Mesothelial cell of epicardium (in vitro differentiated cells): ENCODE measurements at regions not wholly inside any gene's neighbourhood (a gene's known extent, or its start where the extent isn't known, plus 50 kb on each side); places are given as distances from the start of the nearest gene placed in this dataset.

Source experiments
- DNase-seq, 2 experiments: peaks; one replicate each; pipeline ENCODE4 v3.0.0; 2021; ENCODE audit warnings: low spot score in 2 of 2; ENCODE audit not compliant: unreplicated experiment in 2 of 2
- H3K27ac Mint-ChIP-seq: 2 replicates; pipeline ENCODE4 v1.8.0; 2021; ENCODE audit warnings: mixed read lengths
- H3K27me3 Mint-ChIP-seq: 2 replicates; pipeline ENCODE4 v1.8.0; 2021; ENCODE audit warnings: low read depth, mixed read lengths
- H3K36me3 Mint-ChIP-seq: 2 replicates; pipeline ENCODE4 v1.8.0; 2021; ENCODE audit warnings: mixed read lengths
- H3K4me1 Mint-ChIP-seq: 2 replicates; pipeline ENCODE4 v1.8.0; 2021; ENCODE audit warnings: mixed read lengths
- H3K4me3 Mint-ChIP-seq: 2 replicates; pipeline ENCODE4 v1.8.0; 2021; ENCODE audit warnings: mild to moderate bottlenecking, moderate library complexity, mixed read lengths
- H3K9me3 Mint-ChIP-seq: 2 replicates; pipeline ENCODE4 v1.8.0; 2021; ENCODE audit warnings: mixed read lengths
- TF ChIP-seq, protein P1 (sequence below): fragments of 200-600 bp; sonication (generic); IDR thresholded peaks from one replicate; pipeline ENCODE4 v1.5.0; 2021; ENCODE audit warnings: antibody characterized with exemption; ENCODE audit not compliant: unreplicated experiment

DNA sequence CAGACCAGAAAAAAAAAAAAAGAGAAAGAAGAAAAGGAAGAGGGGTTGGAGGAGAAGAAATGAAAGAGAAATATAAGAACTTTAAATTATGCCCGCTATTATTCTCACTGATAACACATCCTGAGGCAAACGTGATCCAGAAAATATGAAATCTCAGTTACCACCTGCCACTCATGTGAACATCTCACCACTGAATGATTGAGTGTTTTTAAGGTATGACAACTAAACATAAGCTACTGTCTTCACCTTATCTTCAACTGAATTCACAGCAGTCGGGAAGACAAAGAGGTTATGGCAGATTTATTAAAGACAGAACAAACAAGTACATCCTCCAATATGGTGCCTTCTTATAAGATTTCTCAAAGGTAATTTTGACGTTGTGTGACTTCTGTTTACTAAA lies 327.9 kb downstream of the TMEM161B start:
- Mint-ChIP-seq H3K9me3 (no peaks in the 10 kb centered on the region), H3K4me1 (peaks cover 4% of the 10 kb centered on the region), H3K36me3 (no peaks in the 10 kb centered on the region), H3K27ac (no peak overlapping the region), H3K27me3 (peaks cover 1% of the 10 kb centered on the region), H3K4me3 (no peak overlapping the region)
- TF ChIP-seq, protein P1, sequence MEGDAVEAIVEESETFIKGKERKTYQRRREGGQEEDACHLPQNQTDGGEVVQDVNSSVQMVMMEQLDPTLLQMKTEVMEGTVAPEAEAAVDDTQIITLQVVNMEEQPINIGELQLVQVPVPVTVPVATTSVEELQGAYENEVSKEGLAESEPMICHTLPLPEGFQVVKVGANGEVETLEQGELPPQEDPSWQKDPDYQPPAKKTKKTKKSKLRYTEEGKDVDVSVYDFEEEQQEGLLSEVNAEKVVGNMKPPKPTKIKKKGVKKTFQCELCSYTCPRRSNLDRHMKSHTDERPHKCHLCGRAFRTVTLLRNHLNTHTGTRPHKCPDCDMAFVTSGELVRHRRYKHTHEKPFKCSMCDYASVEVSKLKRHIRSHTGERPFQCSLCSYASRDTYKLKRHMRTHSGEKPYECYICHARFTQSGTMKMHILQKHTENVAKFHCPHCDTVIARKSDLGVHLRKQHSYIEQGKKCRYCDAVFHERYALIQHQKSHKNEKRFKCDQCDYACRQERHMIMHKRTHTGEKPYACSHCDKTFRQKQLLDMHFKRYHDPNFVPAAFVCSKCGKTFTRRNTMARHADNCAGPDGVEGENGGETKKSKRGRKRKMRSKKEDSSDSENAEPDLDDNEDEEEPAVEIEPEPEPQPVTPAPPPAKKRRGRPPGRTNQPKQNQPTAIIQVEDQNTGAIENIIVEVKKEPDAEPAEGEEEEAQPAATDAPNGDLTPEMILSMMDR, result no peak
- no peak for DNase-seq

GRCh38 chr5:87936667-87937066 lies 332.0 kb downstream of the TMEM161B start:
- TF ChIP-seq, protein P1, result no peak
- peaks cover 1% of the 10 kb centered on the region for H3K27me3 Mint-ChIP-seq
- H3K27ac Mint-ChIP-seq, result no peak overlapping the region
- no peak for DNase-seq
- H3K9me3 Mint-ChIP-seq, result no peaks in the 10 kb centered on the region
- no peaks in the 10 kb centered on the region for H3K4me1 Mint-ChIP-seq
- H3K36me3 Mint-ChIP-seq, result no peaks in the 10 kb centered on the region
- no peak overlapping the region for H3K4me3 Mint-ChIP-seq

DNA sequence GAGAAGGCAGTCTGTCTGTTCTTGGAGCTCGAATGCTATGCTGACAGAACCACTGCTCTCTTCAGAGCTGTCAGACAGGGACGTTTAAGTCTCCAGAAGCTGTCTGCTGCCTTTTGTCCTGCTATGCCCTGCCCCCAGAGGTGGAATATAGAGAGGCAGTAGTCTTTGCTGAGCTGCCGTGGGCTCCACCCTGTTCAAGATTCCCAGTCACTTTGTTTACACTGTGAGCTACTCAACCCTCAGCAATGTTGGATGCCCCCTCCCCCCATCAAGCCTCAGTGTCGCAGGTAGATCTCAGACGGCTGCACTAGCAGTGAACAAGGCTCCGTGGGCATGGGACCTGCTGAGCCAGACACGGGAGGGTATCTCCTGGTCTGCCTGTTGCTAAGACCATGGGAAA lies 344.2 kb downstream of the TMEM161B start:
- no peak overlapping the region for H3K27ac Mint-ChIP-seq
- no peak overlapping the region for H3K4me3 Mint-ChIP-seq
- peaks cover 33% of the 10 kb centered on the region for H3K9me3 Mint-ChIP-seq
- no peaks in the 10 kb centered on the region for H3K27me3 Mint-ChIP-seq
- H3K4me1 Mint-ChIP-seq, result no peaks in the 10 kb centered on the region
- no peaks in the 10 kb centered on the region for H3K36me3 Mint-ChIP-seq
- TF ChIP-seq, protein P1, result no peak
- no peak for DNase-seq

- H3K27me3 Mint-ChIP-seq, result no peaks in the 10 kb centered on the region
- no peak overlapping the region for H3K4me3 Mint-ChIP-seq
- TF ChIP-seq, protein P1, result no peak
- H3K4me1 Mint-ChIP-seq, result no peaks in the 10 kb centered on the region
- H3K27ac Mint-ChIP-seq, result no peak overlapping the region
- DNase-seq, result no peak
- peaks cover 24% of the 10 kb centered on the region for H3K9me3 Mint-ChIP-seq
- no peaks in the 10 kb centered on the region for H3K36me3 Mint-ChIP-seq
Observed at GRCh38 chr5:87916320-87916719, 352.3 kb downstream of the TMEM161B start.

- TF ChIP-seq, protein P1, result no peak
- no peaks in the 10 kb centered on the region for H3K4me1 Mint-ChIP-seq
- H3K4me3 Mint-ChIP-seq, result no peak overlapping the region
- H3K27ac Mint-ChIP-seq, result no peak overlapping the region
- no peak for DNase-seq
- no peaks in the 10 kb centered on the region for H3K27me3 Mint-ChIP-seq
- no peaks in the 10 kb centered on the region for H3K36me3 Mint-ChIP-seq
- H3K9me3 Mint-ChIP-seq, result peaks cover 15% of the 10 kb centered on the region
Observed at GRCh38 chr5:87912419-87912818, 356.2 kb downstream of the TMEM161B start.

GRCh38 chr5:87909382-87909781 lies 359.3 kb downstream of the TMEM161B start:
- peaks cover 15% of the 10 kb centered on the region for H3K9me3 Mint-ChIP-seq
- TF ChIP-seq, protein P1, result no peak
- H3K27me3 Mint-ChIP-seq, result no peaks in the 10 kb centered on the region
- no peaks in the 10 kb centered on the region for H3K4me1 Mint-ChIP-seq
- no peak overlapping the region for H3K4me3 Mint-ChIP-seq
- no peak overlapping the region for H3K27ac Mint-ChIP-seq
- DNase-seq, result no peak
- H3K36me3 Mint-ChIP-seq, result no peaks in the 10 kb centered on the region
